ENCODE measurements at regions not wholly inside any gene's neighbourhood (a gene's known extent, or its start where the extent isn't known, plus 50 kb on each side); places are given as distances from the start of the nearest gene placed in this dataset.

DNA sequence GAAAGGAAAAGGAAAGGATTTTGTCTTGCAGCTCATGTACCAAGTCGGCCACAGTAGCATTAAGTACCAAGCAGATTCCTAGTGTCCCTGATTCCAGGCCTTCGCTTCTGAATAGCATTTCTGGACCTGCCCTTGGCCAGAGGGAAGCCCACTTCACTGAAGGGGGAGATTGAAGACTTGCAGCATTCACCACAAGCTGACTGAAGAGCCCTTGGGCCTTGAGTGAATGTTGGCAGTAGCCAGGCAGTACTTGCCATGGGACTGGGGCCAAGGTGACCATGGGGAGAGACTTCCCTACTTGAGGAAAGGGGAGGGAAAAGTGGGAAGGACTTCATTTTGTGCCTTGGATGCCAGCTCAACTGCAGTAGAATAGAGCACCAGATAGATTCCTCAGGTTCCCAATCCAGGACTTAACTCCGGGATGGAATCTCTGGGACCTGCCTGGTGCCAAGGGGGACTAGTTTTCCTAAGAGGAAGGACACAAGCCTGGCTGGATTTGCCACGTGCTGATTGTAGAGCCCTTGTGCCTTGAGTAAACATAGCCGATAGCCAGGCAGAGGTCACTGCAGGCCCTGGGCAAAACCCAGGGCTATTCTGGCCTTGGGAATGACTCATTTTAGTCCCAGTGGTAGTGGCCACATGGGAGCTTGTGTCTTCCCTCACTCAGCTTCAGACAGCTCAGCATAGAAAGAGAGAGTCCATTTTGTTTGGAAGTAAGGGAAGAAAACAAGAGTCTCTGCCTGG, 141.7 kb upstream of the KCND2 start:
- H3K9me3 ChIP-seq (ENCODE audit: control insufficient read depth, low read length), result no peaks in the 10 kb centered on the region
- H3K36me3 ChIP-seq (ENCODE audit: control insufficient read depth, insufficient read depth, low read length), result no peaks in the 10 kb centered on the region
- H3K4me3 ChIP-seq (ENCODE audit: insufficient read depth, low read depth, low read length), result no peak overlapping the region
- H3K4me1 ChIP-seq (ENCODE audit: control insufficient read depth, insufficient read depth, low read length), result no peaks in the 10 kb centered on the region
- H3K27me3 ChIP-seq (ENCODE audit: control insufficient read depth, insufficient read depth, low read length, poor library complexity, severe bottlenecking), result no peaks in the 10 kb centered on the region
- 91 to 93% methylated on average over 5 of the region's 5 CpGs for WGBS, 2 experiments
- H3K27ac ChIP-seq (ENCODE audit: insufficient read depth, low read depth, low read length, poor library complexity, severe bottlenecking), result no peak overlapping the region

DNA sequence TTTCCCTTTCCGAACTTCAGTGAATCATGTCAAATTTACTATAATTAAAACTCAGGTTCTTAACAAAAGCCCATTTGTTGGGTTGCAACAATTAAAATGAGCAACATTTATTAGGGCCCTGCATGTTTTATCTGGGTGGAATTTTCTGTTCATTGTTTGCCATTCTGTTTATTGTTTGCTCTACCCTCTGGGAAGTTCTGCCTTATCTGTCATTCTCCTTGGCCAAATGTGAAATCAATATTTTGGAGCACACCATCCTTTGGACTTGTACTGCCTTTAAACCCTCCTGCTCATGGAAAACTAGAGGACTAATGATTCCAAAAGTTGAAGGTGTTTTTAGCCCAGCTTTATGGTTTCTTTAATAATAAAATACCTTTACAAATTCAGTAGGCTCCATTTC, 134.5 kb upstream of the KCND2 start:
- no peak overlapping the region for H3K27ac ChIP-seq (ENCODE audit: insufficient read depth, low read depth, low read length, poor library complexity, severe bottlenecking)
- H3K27me3 ChIP-seq (ENCODE audit: control insufficient read depth, insufficient read depth, low read length, poor library complexity, severe bottlenecking), result no peaks in the 10 kb centered on the region
- H3K36me3 ChIP-seq (ENCODE audit: control insufficient read depth, insufficient read depth, low read length), result no peaks in the 10 kb centered on the region
- no peaks in the 10 kb centered on the region for H3K4me1 ChIP-seq (ENCODE audit: control insufficient read depth, insufficient read depth, low read length)
- no peaks in the 10 kb centered on the region for H3K9me3 ChIP-seq (ENCODE audit: control insufficient read depth, low read length)
- 86 to 100% methylated on average over 1 of the region's 1 CpG for WGBS, 2 experiments
- H3K4me3 ChIP-seq (ENCODE audit: insufficient read depth, low read depth, low read length), result no peak overlapping the region

DNA sequence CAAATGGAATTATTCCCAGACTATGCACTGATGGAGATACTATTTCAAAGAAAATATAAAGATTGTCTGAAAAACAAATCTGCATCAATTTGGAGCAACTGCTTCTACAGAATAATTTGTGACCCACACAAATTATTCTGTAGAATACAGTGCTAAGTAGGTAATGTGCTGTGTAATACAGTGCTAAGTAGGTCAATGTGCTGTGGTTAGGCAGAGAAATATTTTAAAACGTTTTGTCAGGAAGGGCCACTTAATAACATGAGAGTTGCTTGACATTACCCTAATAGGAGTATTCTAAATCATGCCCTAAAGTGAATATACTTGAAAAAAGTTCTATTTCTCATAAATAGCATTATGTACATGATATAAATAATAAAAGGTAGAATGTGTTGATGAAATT, 116.5 kb upstream of the KCND2 start:
- Histone ChIP-seq H3K4me1 (ENCODE audit: control insufficient read depth, insufficient read depth, low read length) (no peaks in the 10 kb centered on the region), H3K27ac (ENCODE audit: insufficient read depth, low read depth, low read length, poor library complexity, severe bottlenecking) (no peak overlapping the region), H3K9me3 (ENCODE audit: control insufficient read depth, low read length) (no peaks in the 10 kb centered on the region), H3K27me3 (ENCODE audit: control insufficient read depth, insufficient read depth, low read length, poor library complexity, severe bottlenecking) (no peaks in the 10 kb centered on the region), H3K36me3 (ENCODE audit: control insufficient read depth, insufficient read depth, low read length) (no peaks in the 10 kb centered on the region), H3K4me3 (ENCODE audit: insufficient read depth, low read depth, low read length) (no peak overlapping the region)
- 79 to 80% methylated on average over 1 of the region's 1 CpG for WGBS, 2 experiments

DNA sequence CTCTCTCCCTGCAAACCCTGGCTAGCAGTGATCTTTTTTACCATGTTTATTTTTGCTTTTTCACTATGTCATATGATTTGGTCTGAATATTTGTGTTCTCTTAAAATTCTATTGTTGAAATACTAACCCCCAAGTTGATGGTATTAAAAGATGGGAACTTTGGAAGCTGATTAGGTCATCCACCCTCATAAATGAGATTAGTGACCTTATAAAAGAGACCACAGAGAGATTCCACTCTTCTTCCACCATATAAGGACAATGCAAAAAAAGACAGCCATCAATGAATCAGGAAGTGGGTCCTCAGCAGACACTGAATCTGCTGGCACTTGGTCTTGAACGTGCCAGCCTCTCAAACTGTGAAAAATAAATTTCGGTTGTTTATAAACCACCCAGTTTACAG, 112.8 kb upstream of the KCND2 start:
- WGBS, 2 experiments, result 100% methylated on average over 1 of the region's 2 CpGs
- no peaks in the 10 kb centered on the region for H3K36me3 ChIP-seq (ENCODE audit: control insufficient read depth, insufficient read depth, low read length)
- H3K27ac ChIP-seq (ENCODE audit: insufficient read depth, low read depth, low read length, poor library complexity, severe bottlenecking), result no peak overlapping the region
- no peaks in the 10 kb centered on the region for H3K9me3 ChIP-seq (ENCODE audit: control insufficient read depth, low read length)
- no peaks in the 10 kb centered on the region for H3K4me1 ChIP-seq (ENCODE audit: control insufficient read depth, insufficient read depth, low read length)
- no peaks in the 10 kb centered on the region for H3K27me3 ChIP-seq (ENCODE audit: control insufficient read depth, insufficient read depth, low read length, poor library complexity, severe bottlenecking)
- H3K4me3 ChIP-seq (ENCODE audit: insufficient read depth, low read depth, low read length), result no peak overlapping the region

DNA sequence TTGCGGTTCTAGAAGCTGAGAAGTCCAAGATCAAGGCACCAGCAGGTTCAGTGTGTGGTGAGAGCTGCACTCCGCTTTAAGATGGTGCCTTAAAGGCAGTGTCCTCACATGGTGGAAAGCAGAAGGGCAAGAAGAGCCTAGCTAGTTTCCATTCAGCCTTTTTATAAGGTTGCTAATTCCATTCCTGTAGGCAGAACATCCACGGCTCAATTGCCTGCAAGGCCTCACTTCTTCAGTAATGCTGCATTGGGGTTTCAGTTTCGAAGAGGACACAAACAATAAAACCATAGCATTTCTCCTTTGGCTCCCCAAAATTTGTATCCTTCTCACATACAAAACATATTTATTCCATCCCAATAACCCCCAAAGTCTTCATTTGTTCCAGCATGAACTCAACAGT, 109.5 kb upstream of the KCND2 start:
- Histone ChIP-seq H3K4me3 (ENCODE audit: insufficient read depth, low read depth, low read length) (no peak overlapping the region), H3K36me3 (ENCODE audit: control insufficient read depth, insufficient read depth, low read length) (no peaks in the 10 kb centered on the region), H3K27ac (ENCODE audit: insufficient read depth, low read depth, low read length, poor library complexity, severe bottlenecking) (no peak overlapping the region), H3K4me1 (ENCODE audit: control insufficient read depth, insufficient read depth, low read length) (no peaks in the 10 kb centered on the region), H3K27me3 (ENCODE audit: control insufficient read depth, insufficient read depth, low read length, poor library complexity, severe bottlenecking) (no peaks in the 10 kb centered on the region), H3K9me3 (ENCODE audit: control insufficient read depth, low read length) (no peaks in the 10 kb centered on the region)
- WGBS, 2 experiments, result 89 to 98% methylated on average over 4 of the region's 4 CpGs

DNA sequence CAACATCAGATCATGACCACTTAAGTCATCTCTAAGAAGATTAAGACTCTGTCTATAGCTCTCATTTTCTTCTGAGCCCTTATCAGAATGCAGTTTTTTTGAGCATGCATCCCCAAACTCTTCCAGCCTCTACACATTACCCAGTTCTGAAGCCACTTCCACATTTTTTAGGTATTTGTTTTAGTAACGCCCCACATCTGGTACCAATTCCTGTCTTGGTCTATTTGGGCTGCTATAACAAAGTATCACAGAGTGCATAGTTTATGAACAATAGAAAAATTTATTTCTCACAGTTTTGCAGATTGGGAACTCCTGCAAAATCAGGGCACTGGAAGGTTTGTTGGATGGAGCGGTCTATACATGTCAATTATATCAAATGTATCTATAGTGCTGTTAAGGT, 107.7 kb upstream of the KCND2 start:
- Histone ChIP-seq H3K4me1 (ENCODE audit: control insufficient read depth, insufficient read depth, low read length) (no peaks in the 10 kb centered on the region), H3K9me3 (ENCODE audit: control insufficient read depth, low read length) (no peaks in the 10 kb centered on the region), H3K4me3 (ENCODE audit: insufficient read depth, low read depth, low read length) (no peak overlapping the region), H3K27me3 (ENCODE audit: control insufficient read depth, insufficient read depth, low read length, poor library complexity, severe bottlenecking) (no peaks in the 10 kb centered on the region), H3K27ac (ENCODE audit: insufficient read depth, low read depth, low read length, poor library complexity, severe bottlenecking) (no peak overlapping the region), H3K36me3 (ENCODE audit: control insufficient read depth, insufficient read depth, low read length) (no peaks in the 10 kb centered on the region)
- WGBS, 2 experiments, result 100% methylated on average over 1 of the region's 2 CpGs; no CpG with 5 or more reads in 1 of the 2 experiments

DNA sequence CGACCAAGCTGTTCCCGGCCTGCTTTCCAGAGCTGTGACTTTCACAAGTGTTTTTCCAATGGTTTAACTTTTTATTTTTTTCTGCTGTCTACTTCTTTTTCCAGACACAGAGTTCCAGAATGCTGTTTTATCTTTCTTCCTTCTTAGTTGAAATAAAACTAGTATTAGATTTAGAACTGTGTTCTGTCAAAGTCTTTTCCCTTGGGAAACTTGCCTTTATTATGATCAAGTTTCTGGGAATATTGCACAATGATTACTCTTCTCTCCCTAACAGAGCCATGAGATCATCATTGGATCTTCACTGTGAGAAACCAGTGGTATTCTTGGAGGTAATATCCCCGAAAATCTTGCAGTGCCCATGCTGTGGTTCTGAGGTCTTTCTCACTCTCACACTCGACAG, 104.9 kb upstream of the KCND2 start:
- H3K36me3 ChIP-seq (ENCODE audit: control insufficient read depth, insufficient read depth, low read length), result no peaks in the 10 kb centered on the region
- 95% methylated on average over 4 of the region's 4 CpGs for WGBS, 2 experiments
- H3K27me3 ChIP-seq (ENCODE audit: control insufficient read depth, insufficient read depth, low read length, poor library complexity, severe bottlenecking), result no peaks in the 10 kb centered on the region
- no peaks in the 10 kb centered on the region for H3K4me1 ChIP-seq (ENCODE audit: control insufficient read depth, insufficient read depth, low read length)
- H3K27ac ChIP-seq (ENCODE audit: insufficient read depth, low read depth, low read length, poor library complexity, severe bottlenecking), result no peak overlapping the region
- H3K4me3 ChIP-seq (ENCODE audit: insufficient read depth, low read depth, low read length), result no peak overlapping the region
- H3K9me3 ChIP-seq (ENCODE audit: control insufficient read depth, low read length), result no peaks in the 10 kb centered on the region

DNA sequence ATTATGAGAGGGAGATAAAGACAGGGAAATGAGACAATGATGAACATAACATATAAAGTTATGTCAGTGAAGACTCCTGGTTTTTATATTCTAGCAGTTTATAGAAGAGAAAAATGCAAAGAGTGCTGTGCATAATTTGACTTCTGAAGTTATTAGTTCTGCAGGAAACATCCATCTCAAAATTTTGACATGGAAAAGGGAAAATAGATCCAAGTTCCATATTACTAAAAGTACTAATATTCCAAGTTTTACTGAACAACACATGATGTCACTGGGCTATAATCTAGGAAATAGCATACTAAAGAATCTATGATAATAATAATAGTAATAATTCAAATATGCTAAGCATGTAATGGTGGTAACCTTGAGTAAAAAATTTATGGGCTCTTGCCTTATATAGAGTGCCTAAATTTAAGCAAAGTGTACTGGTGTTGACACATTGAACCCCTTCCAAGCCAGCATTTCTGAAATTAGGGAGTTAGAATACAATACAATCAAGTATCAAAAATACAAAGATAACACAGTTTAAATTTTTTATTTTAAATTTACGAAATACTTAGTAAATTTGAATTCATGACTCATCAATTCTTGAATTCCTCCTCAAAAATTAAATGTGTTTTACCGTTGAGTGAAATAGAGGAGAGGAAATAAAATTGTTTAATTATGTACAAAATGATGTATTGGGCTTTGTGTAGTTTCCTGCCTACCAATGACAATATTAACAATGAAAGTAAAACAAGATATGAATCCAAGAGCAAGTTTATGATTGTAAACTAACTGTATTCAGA, 102.8 kb upstream of the KCND2 start:
- Histone ChIP-seq H3K4me1 (ENCODE audit: control insufficient read depth, insufficient read depth, low read length) (no peaks in the 10 kb centered on the region), H3K9me3 (ENCODE audit: control insufficient read depth, low read length) (no peaks in the 10 kb centered on the region), H3K27me3 (ENCODE audit: control insufficient read depth, insufficient read depth, low read length, poor library complexity, severe bottlenecking) (no peaks in the 10 kb centered on the region), H3K4me3 (ENCODE audit: insufficient read depth, low read depth, low read length) (no peak overlapping the region), H3K27ac (ENCODE audit: insufficient read depth, low read depth, low read length, poor library complexity, severe bottlenecking) (no peak overlapping the region), H3K36me3 (ENCODE audit: control insufficient read depth, insufficient read depth, low read length) (no peaks in the 10 kb centered on the region)
- no CpG with 5 or more reads among the region's 2 CpGs for WGBS, 2 experiments

DNA sequence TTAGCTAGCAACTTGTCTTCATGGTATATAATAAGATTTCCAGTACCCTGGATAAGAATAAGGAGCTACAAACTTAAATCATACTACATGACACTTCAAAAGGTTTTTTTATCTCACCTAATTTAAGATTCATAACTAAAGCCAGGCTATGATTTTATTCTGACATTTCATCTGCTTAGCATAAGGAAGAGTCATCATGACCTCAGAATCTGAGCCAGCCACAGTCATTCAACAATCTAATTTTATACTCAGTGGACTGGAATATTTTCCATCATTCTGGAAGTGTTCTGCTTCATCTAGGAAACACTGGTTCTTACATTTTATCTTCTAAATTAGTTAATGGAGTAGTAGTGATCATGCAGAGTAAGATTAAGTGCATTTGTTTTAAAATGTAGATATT, 102.1 kb upstream of the KCND2 start:
- H3K9me3 ChIP-seq (ENCODE audit: control insufficient read depth, low read length), result no peaks in the 10 kb centered on the region
- no peaks in the 10 kb centered on the region for H3K36me3 ChIP-seq (ENCODE audit: control insufficient read depth, insufficient read depth, low read length)
- no peaks in the 10 kb centered on the region for H3K4me1 ChIP-seq (ENCODE audit: control insufficient read depth, insufficient read depth, low read length)
- no peaks in the 10 kb centered on the region for H3K27me3 ChIP-seq (ENCODE audit: control insufficient read depth, insufficient read depth, low read length, poor library complexity, severe bottlenecking)
- H3K4me3 ChIP-seq (ENCODE audit: insufficient read depth, low read depth, low read length), result no peak overlapping the region
- H3K27ac ChIP-seq (ENCODE audit: insufficient read depth, low read depth, low read length, poor library complexity, severe bottlenecking), result no peak overlapping the region

DNA sequence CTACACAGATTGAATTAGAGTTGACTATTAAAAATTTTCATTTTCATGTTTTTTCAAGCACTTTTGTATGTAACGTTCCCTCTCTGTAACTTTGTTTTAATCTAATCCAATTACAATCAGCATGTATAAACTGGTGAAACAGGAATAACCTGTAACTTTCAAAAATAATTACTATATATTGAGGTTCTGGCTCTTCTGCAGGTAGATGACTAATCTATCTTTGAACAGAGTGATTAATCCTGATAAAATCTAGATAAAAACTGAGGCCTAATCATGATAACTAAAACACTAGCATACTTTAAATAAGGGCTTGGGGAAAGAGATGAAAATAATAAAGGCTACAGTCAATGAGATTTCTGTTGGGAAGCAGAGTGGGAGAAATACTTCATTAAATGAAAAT, 101.6 kb upstream of the KCND2 start:
- 83 to 100% methylated on average over 1 of the region's 1 CpG for WGBS, 2 experiments
- no peaks in the 10 kb centered on the region for H3K27me3 ChIP-seq (ENCODE audit: control insufficient read depth, insufficient read depth, low read length, poor library complexity, severe bottlenecking)
- H3K4me3 ChIP-seq (ENCODE audit: insufficient read depth, low read depth, low read length), result no peak overlapping the region
- H3K9me3 ChIP-seq (ENCODE audit: control insufficient read depth, low read length), result no peaks in the 10 kb centered on the region
- H3K27ac ChIP-seq (ENCODE audit: insufficient read depth, low read depth, low read length, poor library complexity, severe bottlenecking), result no peak overlapping the region
- H3K4me1 ChIP-seq (ENCODE audit: control insufficient read depth, insufficient read depth, low read length), result no peaks in the 10 kb centered on the region
- no peaks in the 10 kb centered on the region for H3K36me3 ChIP-seq (ENCODE audit: control insufficient read depth, insufficient read depth, low read length)

Data from ectodermal cell (in vitro differentiated cells).